HepG2 (cell line): ENCODE measurements at regions not wholly inside any gene's neighbourhood (a gene's known extent, or its start where the extent isn't known, plus 50 kb on each side); places are given as distances from the start of the nearest gene placed in this dataset.

ENCODE experiments used
- ATAC-seq: fragments of 200-7000 bp; cut with Tn5 transposase; 3 replicates; pipeline ENCODE4 v1.9.1; 2020; ENCODE audit warnings: mild to moderate bottlenecking, moderate library complexity
- BruUV-seq: library from RNA; stranded (reverse); fragments of 400-500 nt; replicated peaks from 2 replicates; lab custom pipeline; 2021; lab: Mats Ljungman, UMichigan
- CTCF ChIA-PET: fragments of 300-600 bp; formaldehyde crosslinking; extraction: SDS; loops from one replicate; lab custom pipeline; 2021; ENCODE audit warnings: low total read pairs, inconsistent platforms, low intra/inter-chr PET ratio; lab: Yijun Ruan, JAX
- POLR2A ChIA-PET: fragments of 350-600 bp; sonication (Branson Sonifier 250); formaldehyde crosslinking; loops from one replicate; lab custom pipeline; 2020; ENCODE audit warnings: antibody characterized with exemption, inconsistent platforms; lab: Yijun Ruan, JAX
- DNase-seq: peaks from one replicate; pipeline ENCODE4 v3.0.0-alpha.2; 2015; ENCODE audit warnings: low spot score
- FAIRE-seq: peaks from 3 replicates; lab custom pipeline; 2011; peaks lifted over from hg19 to GRCh38; lab: Jason Lieb, UNC
- H2AFZ ChIP-seq: one replicate; pipeline ENCODE4 v1.6.1; 2011; ENCODE audit warnings: low read length, inconsistent platforms
- H3K27ac ChIP-seq: fragments of 300-600 bp; 3 replicates; pipeline ENCODE4 v1.8.0; 2011; ENCODE audit warnings: mixed run types, mild to moderate bottlenecking, mixed read lengths, low read length, inconsistent platforms; ENCODE audit not compliant: insufficient read depth; ENCODE audit errors: extremely low read length
- H3K27me3 ChIP-seq, 2 experiments: fragments of 200-600 bp in 1 of 2; 2 replicates in 1 of 2; 3 replicates in 1 of 2; pipeline versions ENCODE4 v1.6.0 to v1.8.0; 2011; ENCODE audit warnings: low read length in 2 of 2, mild to moderate bottlenecking in 2 of 2, moderate library complexity in 2 of 2, inconsistent platforms in 1 of 2; ENCODE audit not compliant: insufficient read depth in 2 of 2, control insufficient read depth in 1 of 2
- H3K36me3 ChIP-seq, 2 experiments: fragments of 200-600 bp in 1 of 2; replicated peaks in 1 of 2; 2 replicates in 1 of 2; 3 replicates in 1 of 2; pipeline versions ENCODE4 v1.5.1 to v1.8.0; 2011; ENCODE audit warnings: low read length in 2 of 2, inconsistent platforms in 1 of 2; ENCODE audit not compliant: insufficient read depth in 2 of 2, control insufficient read depth in 1 of 2
- H3K4me1 ChIP-seq: 2 replicates; pipeline ENCODE4 v1.5.1; 2012; ENCODE audit warnings: low read length, inconsistent platforms; ENCODE audit not compliant: insufficient read depth
- H3K4me2 ChIP-seq: 2 replicates; pipeline ENCODE4 v1.6.0; 2011; ENCODE audit warnings: low read depth, low read length, inconsistent platforms
- H3K4me3 ChIP-seq, 3 experiments: fragments of 200-600 bp in 1 of 3; sonication (generic), shearing (Covaris generic) in 1 of 3; replicated peaks in 1 of 3; 2 replicates each; pipeline ENCODE4 v1.5.1; 2011 to 2016; ENCODE audit warnings: low read length in 3 of 3, inconsistent platforms in 2 of 3, low read depth in 2 of 3, mild to moderate bottlenecking in 2 of 3, control low read depth in 1 of 3, mixed read lengths in 1 of 3; ENCODE audit not compliant: insufficient read depth in 1 of 3
- H3K79me2 ChIP-seq: one replicate; pipeline ENCODE4 v1.6.1; 2011; ENCODE audit warnings: low read length, inconsistent platforms; ENCODE audit not compliant: insufficient read depth
- H3K9ac ChIP-seq: 2 replicates; pipeline ENCODE4 v1.6.0; 2011; ENCODE audit warnings: mild to moderate bottlenecking, low read depth, low read length, inconsistent platforms; ENCODE audit not compliant: insufficient read depth
- H3K9me3 ChIP-seq: 2 replicates; pipeline ENCODE4 v1.5.1; 2012; ENCODE audit warnings: mild to moderate bottlenecking, low read length
- H4K20me1 ChIP-seq: 2 replicates; pipeline ENCODE4 v1.6.0; 2011; ENCODE audit warnings: inconsistent platforms, mild to moderate bottlenecking, low read length, moderate library complexity; ENCODE audit not compliant: insufficient read depth
- HMG20B ChIP-seq: conservative IDR thresholded peaks from 2 replicates; pipeline ENCODE4 v1.6.1; 2016; ENCODE audit warnings: missing genetic modification reagents, missing compliant biosample characterization
- HNF4G ChIP-seq, 2 experiments: sonication (generic) in 1 of 2; formaldehyde crosslinking in 1 of 2; IDR thresholded peaks; 2 replicates each; pipeline versions ENCODE4 v1.4.0 to v1.6.1; 2011 to 2020; ENCODE audit warnings: borderline replicate concordance in 2 of 2, low read depth in 2 of 2, mild to moderate bottlenecking in 2 of 2, low read length in 1 of 2, missing genetic modification reagents in 1 of 2, moderate library complexity in 1 of 2
- ISX ChIP-seq: sonication (generic); formaldehyde crosslinking; conservative IDR thresholded peaks from 2 replicates; pipeline ENCODE4 v1.5.0; 2020; ENCODE audit warnings: missing genetic modification reagents
- MAZ ChIP-seq, 2 experiments: sonication (generic) in 1 of 2; formaldehyde crosslinking in 1 of 2; IDR thresholded peaks; 2 replicates each; pipeline versions ENCODE4 v1.5.0 to v1.6.1; 2012 to 2020; ENCODE audit warnings: low read depth in 2 of 2, mild to moderate bottlenecking in 2 of 2, borderline replicate concordance in 1 of 2, improper control_type of control experiment in 1 of 2, low read length in 1 of 2, missing genetic modification reagents in 1 of 2, moderate library complexity in 1 of 2
- MLLT10 ChIP-seq: sonication (generic); formaldehyde crosslinking; IDR thresholded peaks from 2 replicates; pipeline ENCODE4 v1.4.0; 2020; ENCODE audit warnings: missing genetic modification reagents
- TCF7 ChIP-seq: sonication (generic); IDR thresholded peaks from 2 replicates; pipeline ENCODE4 v1.6.1; 2016; ENCODE audit warnings: antibody characterized with exemption, low read depth
- ZFAT ChIP-seq: sonication (generic); formaldehyde crosslinking; conservative IDR thresholded peaks from 2 replicates; pipeline ENCODE4 v1.8.1; 2023; ENCODE audit warnings: missing genetic modification reagents, inconsistent platforms
- WGBS: methylation state at CpG from one replicate; pipeline ENCODE4 v1.1.6; 2017; ENCODE audit warnings: low lambda C conversion rate; 5-methylcytosine and 5-hydroxymethylcytosine counted together
- in situ Hi-C: cut with HindIII; loops from 2 replicates; pipeline ENCODE4 v1.10.0; 2017; ENCODE audit warnings: low pct_unique_long_range_greater_than_20kb; ENCODE audit not compliant: extremely low pct_ligation_motif_present
- intact Hi-C: fragments of 100-400 bp; cut with micrococcal nuclease; formaldehyde crosslinking; loops from one replicate; pipeline ENCODE4 v1.10.0; 2022; ENCODE audit not compliant: unreplicated experiment
- TF ChIP-seq, protein P1 (sequence below): sonication (generic); formaldehyde crosslinking; IDR thresholded peaks from 2 replicates; pipeline ENCODE4 v1.4.0; 2020; ENCODE audit warnings: missing genetic modification reagents
- TF ChIP-seq, protein P2 (sequence below): sonication (generic); formaldehyde crosslinking; IDR thresholded peaks from 2 replicates; pipeline ENCODE4 v1.5.1; 2020; ENCODE audit warnings: mild to moderate bottlenecking, missing genetic modification reagents, moderate library complexity
- TF ChIP-seq, protein P3 (sequence below): sonication (generic); formaldehyde crosslinking; IDR thresholded peaks from 2 replicates; pipeline ENCODE4 v1.8.1; 2023; ENCODE audit warnings: mild to moderate bottlenecking, inconsistent platforms, moderate library complexity, missing genetic modification reagents, borderline replicate concordance

DNA sequence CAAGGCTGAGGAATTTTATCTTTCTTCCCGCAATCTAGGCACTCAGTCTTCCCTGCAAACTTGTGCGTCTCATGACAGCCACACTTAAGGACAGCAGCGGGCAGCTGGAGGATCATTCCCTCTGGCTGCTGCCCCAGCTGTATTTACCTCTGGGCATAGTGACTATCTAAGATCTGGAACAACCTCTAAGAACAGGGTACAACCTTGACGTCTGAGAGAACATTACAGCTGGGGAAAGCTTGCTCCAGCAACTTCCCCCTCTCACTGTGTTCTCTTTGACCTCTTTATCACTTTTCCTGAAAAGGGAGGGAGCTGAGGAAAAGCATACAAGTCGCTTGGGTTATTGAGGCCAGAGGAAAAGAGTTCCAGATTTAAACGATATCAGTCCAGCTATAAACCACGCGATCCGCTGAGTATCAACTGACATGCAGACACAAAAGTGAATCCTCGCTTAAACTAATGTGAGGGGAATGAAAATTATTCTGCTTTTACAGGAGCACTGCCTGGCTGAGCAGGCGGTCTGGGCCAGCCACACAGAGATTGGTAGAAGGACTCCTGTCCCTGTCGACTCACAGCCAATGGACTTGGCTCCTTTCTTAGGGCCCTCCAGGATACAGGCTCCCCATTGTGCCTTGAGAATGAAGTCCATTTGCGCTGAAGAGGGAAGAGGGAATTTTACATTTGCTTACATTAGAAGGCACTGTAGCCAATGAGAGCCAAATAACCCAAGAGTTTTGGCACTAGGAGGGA lies 153.3 kb downstream of the QRSL1 start:
- TF ChIP-seq MAZ (IDR thresholded peaks at IDR 0.05; ENCODE audit: borderline replicate concordance, low read depth, low read length) (no peak), MAZ (CRISPR knock-in tag; IDR thresholded peaks at IDR 0.05; ENCODE audit: low read depth) (no peak), MLLT10 (no peak), ZFAT (no peak), HNF4G (IDR thresholded peaks at IDR 0.05; ENCODE audit: borderline replicate concordance, low read depth, low read length) (no peak), HNF4G (CRISPR knock-in tag; IDR thresholded peaks at IDR 0.05; ENCODE audit: borderline replicate concordance, low read depth) (no peak), TCF7 (no peak), HMG20B (no peak), ISX (no peak)
- TF ChIP-seq, protein P1, sequence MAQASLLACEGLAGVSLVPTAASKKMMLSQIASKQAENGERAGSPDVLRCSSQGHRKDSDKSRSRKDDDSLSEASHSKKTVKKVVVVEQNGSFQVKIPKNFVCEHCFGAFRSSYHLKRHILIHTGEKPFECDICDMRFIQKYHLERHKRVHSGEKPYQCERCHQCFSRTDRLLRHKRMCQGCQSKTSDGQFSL (CRISPR knock-in tag), result no peak
- TF ChIP-seq, protein P2, sequence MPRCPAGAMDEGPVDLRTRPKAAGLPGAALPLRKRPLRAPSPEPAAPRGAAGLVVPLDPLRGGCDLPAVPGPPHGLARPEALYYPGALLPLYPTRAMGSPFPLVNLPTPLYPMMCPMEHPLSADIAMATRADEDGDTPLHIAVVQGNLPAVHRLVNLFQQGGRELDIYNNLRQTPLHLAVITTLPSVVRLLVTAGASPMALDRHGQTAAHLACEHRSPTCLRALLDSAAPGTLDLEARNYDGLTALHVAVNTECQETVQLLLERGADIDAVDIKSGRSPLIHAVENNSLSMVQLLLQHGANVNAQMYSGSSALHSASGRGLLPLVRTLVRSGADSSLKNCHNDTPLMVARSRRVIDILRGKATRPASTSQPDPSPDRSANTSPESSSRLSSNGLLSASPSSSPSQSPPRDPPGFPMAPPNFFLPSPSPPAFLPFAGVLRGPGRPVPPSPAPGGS (CRISPR knock-in tag), result no peak
- TF ChIP-seq, protein P3, sequence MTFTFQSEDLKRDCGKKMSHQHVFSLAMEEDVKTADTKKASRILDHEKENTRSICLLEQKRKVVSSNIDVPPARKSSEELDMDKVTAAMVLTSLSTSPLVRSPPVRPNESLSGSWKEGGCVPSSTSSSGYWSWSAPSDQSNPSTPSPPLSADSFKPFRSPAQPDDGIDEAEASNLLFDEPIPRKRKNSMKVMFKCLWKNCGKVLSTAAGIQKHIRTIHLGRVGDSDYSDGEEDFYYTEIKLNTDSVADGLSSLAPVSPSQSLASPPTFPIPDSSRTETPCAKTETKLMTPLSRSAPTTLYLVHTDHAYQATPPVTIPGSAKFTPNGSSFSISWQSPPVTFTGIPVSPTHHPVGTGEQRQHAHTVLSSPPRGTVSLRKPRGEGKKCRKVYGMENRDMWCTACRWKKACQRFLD (CRISPR knock-in tag), result no peak
- no peaks in the 10 kb centered on the region for H4K20me1 ChIP-seq
- FAIRE-seq (no peak), DNase-seq (no peak), ATAC-seq (no peak)
- H3K36me3 ChIP-seq, result no peaks in the 10 kb centered on the region
- in situ Hi-C loops, result no loop called here
- ChIA-PET CTCF (no interaction called here), POLR2A (no interaction called here)
- H3K9ac ChIP-seq, result no peak overlapping the region
- H3K4me2 ChIP-seq, result no peak overlapping the region
- H3K27ac ChIP-seq, result no peak overlapping the region
- 95% methylated on average over 13 of the region's 13 CpGs for WGBS
- H3K27me3 ChIP-seq, result no peaks in the 10 kb centered on the region
- no TSS peak for BruUV-seq
- peaks cover 65% of the 10 kb centered on the region for H3K4me1 ChIP-seq
- intact Hi-C loops, result no loop called here
- peaks cover 24% of the 10 kb centered on the region for H3K9me3 ChIP-seq
- H3K79me2 ChIP-seq, result no peaks in the 10 kb centered on the region
- no peak overlapping the region for H3K4me3 ChIP-seq
- no peak overlapping the region for H2AFZ ChIP-seq
